HCT116 (cell line): ENCODE measurements at regions not wholly inside any gene's neighbourhood (a gene's known extent, or its start where the extent isn't known, plus 50 kb on each side); places are given as distances from the start of the nearest gene placed in this dataset.

Experiments used
- ATAC-seq: fragments of 200-7000 bp; cut with Tn5 transposase; 2 replicates; pipeline ENCODE4 v1.9.1; 2020; ENCODE audit warnings: mild to moderate bottlenecking, moderate library complexity
- BruUV-seq: library from RNA; stranded (reverse); fragments of 400-500 nt; replicated peaks from 2 replicates; lab custom pipeline; 2021; lab: Mats Ljungman, UMichigan
- CTCF ChIA-PET: fragments of 300-600 bp; sonication (Branson Sonifier 250); formaldehyde crosslinking; loops from one replicate; lab custom pipeline; 2021; ENCODE audit warnings: antibody characterized with exemption; lab: Charles Lee
- POLR2A ChIA-PET: fragments of 300-600, 350-600 bp; sonication (Branson Sonifier 250); formaldehyde crosslinking; loops from one replicate; lab custom pipeline; 2021; ENCODE audit warnings: antibody characterized with exemption; lab: Charles Lee
- RAD21 ChIA-PET, 2 experiments: fragments of 300-600 bp; sonication (Branson Sonifier 250); formaldehyde crosslinking; loops; one replicate each; lab custom pipeline; 2023; ENCODE audit warnings: low total read pairs in 2 of 2; ENCODE audit not compliant: uncharacterized antibody in 2 of 2, unreplicated experiment in 2 of 2, low non-redundant PET in 1 of 2; lab: Charles Lee
- DNase-seq: peaks from one replicate; pipeline ENCODE4 v3.0.0-alpha.2; 2010; ENCODE audit warnings: low read depth, low spot score
- H2AFZ ChIP-seq: fragments of 200-600 bp; shearing (Covaris generic), sonication (generic); 2 replicates; pipeline ENCODE4 v1.6.1; 2017; ENCODE audit warnings: low read depth, mixed run types, mixed read lengths, antibody characterized with exemption, low read length; ENCODE audit not compliant: poor library complexity, severe bottlenecking
- H3K27ac ChIP-seq: 2 replicates; pipeline ENCODE4 v1.5.1; 2012; ENCODE audit warnings: low read depth, low read length
- H3K27me3 ChIP-seq: fragments of 200-600 bp; sonication (generic); 2 replicates; pipeline ENCODE4 v1.6.1; 2016; ENCODE audit warnings: mixed run types, low read length, mixed read lengths; ENCODE audit not compliant: insufficient read depth
- H3K36me3 ChIP-seq, 2 experiments: fragments of 200-500 bp in 1 of 2; fragments of 200-600 bp in 1 of 2; sonication (Bioruptor generic) in 1 of 2; sonication (generic) in 1 of 2; 2 replicates each; pipeline versions ENCODE4 v1.5.1 to v1.6.1; 2014 to 2016; ENCODE audit warnings: low read length in 2 of 2, inconsistent platforms in 1 of 2, mixed read lengths in 1 of 2, mixed run types in 1 of 2; ENCODE audit not compliant: insufficient read depth in 2 of 2, control insufficient read depth in 1 of 2
- H3K4me1 ChIP-seq, 2 experiments: fragments of 200-600 bp in 1 of 2; sonication (generic) in 1 of 2; 2 replicates each; pipeline versions ENCODE4 v1.5.1 to v1.6.1; 2012 to 2017; ENCODE audit warnings: low read length in 2 of 2, inconsistent platforms in 1 of 2, mild to moderate bottlenecking in 1 of 2, mixed read lengths in 1 of 2, mixed run types in 1 of 2, moderate library complexity in 1 of 2; ENCODE audit not compliant: insufficient read depth in 2 of 2, control insufficient read depth in 1 of 2
- H3K4me2 ChIP-seq: fragments of 200-600 bp; sonication (generic); 2 replicates; pipeline ENCODE4 v1.6.1; 2017; ENCODE audit warnings: mixed run types, low read length, mixed read lengths
- H3K4me3 ChIP-seq, 2 experiments: fragments of 200-600 bp in 1 of 2; sonication (generic) in 1 of 2; replicated peaks in 1 of 2; 2 replicates each; pipeline ENCODE4 v1.5.1; 2011 to 2016; ENCODE audit warnings: low read length in 2 of 2, control low read depth in 1 of 2, low read depth in 1 of 2, mild to moderate bottlenecking in 1 of 2, mixed read lengths in 1 of 2, mixed run types in 1 of 2
- H3K79me2 ChIP-seq: fragments of 200-600 bp; sonication (generic); 2 replicates; pipeline ENCODE4 v1.6.1; 2017; ENCODE audit warnings: mild to moderate bottlenecking, mixed run types, low read length, moderate library complexity, mixed read lengths; ENCODE audit not compliant: insufficient read depth
- H3K9ac ChIP-seq: fragments of 200-600 bp; sonication (generic); 2 replicates; pipeline ENCODE4 v1.6.1; 2016; ENCODE audit warnings: low read length, mixed read lengths
- H3K9me2 ChIP-seq: fragments of 200-600 bp; sonication (generic), shearing (Covaris generic); 2 replicates; pipeline ENCODE4 v1.6.1; 2017; ENCODE audit warnings: mixed run types, mild to moderate bottlenecking, moderate library complexity; ENCODE audit not compliant: insufficient read depth
- H3K9me3 ChIP-seq, 2 experiments: fragments of 200-500 bp in 1 of 2; fragments of 200-600 bp in 1 of 2; sonication (Bioruptor generic) in 1 of 2; sonication (generic) in 1 of 2; 2 replicates each; pipeline ENCODE4 v1.6.1; 2014 to 2017; ENCODE audit warnings: low read length in 2 of 2, mixed read lengths in 2 of 2, inconsistent platforms in 1 of 2, low read depth in 1 of 2, mild to moderate bottlenecking in 1 of 2, mixed run types in 1 of 2, moderate library complexity in 1 of 2; ENCODE audit not compliant: control insufficient read depth in 1 of 2, insufficient read depth in 1 of 2
- H4K20me1 ChIP-seq: fragments of 200-600 bp; sonication (generic), shearing (Covaris generic); 2 replicates; pipeline ENCODE4 v1.6.1; 2017; ENCODE audit warnings: mixed run types, mild to moderate bottlenecking, moderate library complexity; ENCODE audit not compliant: insufficient read depth
- EGR1 ChIP-seq: IDR thresholded peaks from 2 replicates; pipeline ENCODE4 v1.6.1; 2012; ENCODE audit warnings: low read depth
- EZH2 ChIP-seq: fragments of 200-600 bp; sonication (generic); IDR thresholded peaks from 2 replicates; pipeline ENCODE4 v1.6.1; 2017; ENCODE audit warnings: antibody characterized with exemption, mixed run types
- POLR2A ChIP-seq: IDR thresholded peaks from 2 replicates; pipeline ENCODE4 v1.7.0; 2011; ENCODE audit warnings: borderline replicate concordance; ENCODE audit not compliant: insufficient read depth, insufficient read length; ENCODE audit errors: extremely low read depth
- RAD21 ChIP-seq: IDR thresholded peaks from 2 replicates; pipeline ENCODE4 v1.6.1; 2012; ENCODE audit warnings: low read depth, mild to moderate bottlenecking
- TCF7L2 ChIP-seq: IDR thresholded peaks from 2 replicates; pipeline ENCODE4 v1.7.0; 2011; ENCODE audit warnings: borderline replicate concordance, inconsistent platforms; ENCODE audit not compliant: insufficient read depth, insufficient read length; ENCODE audit errors: extremely low read depth
- ZFX ChIP-seq: fragments of 450-650 bp; IDR thresholded peaks from 2 replicates; pipeline ENCODE4 v1.6.1; 2017
- ZNF274 ChIP-seq: fragments of 200-500 bp; sonication (Bioruptor generic); IDR thresholded peaks from 2 replicates; pipeline ENCODE4 v1.6.1; 2014; ENCODE audit warnings: mild to moderate bottlenecking, low read depth, low read length, inconsistent platforms
- intact Hi-C: fragments of 100-400 bp; cut with micrococcal nuclease; formaldehyde crosslinking; loops from 2 replicates; pipeline ENCODE4 v1.10.0; 2022
- TF ChIP-seq, protein P1 (sequence below): IDR thresholded peaks from 2 replicates; pipeline ENCODE4 v1.6.1; 2011; ENCODE audit warnings: mild to moderate bottlenecking, low read length, moderate library complexity; ENCODE audit not compliant: insufficient replicate concordance; ENCODE audit errors: extremely low read depth
- TF ChIP-seq, protein P2 (sequence below): IDR thresholded peaks from 2 replicates; pipeline ENCODE4 v1.6.1; 2012; ENCODE audit warnings: low read depth

DNA sequence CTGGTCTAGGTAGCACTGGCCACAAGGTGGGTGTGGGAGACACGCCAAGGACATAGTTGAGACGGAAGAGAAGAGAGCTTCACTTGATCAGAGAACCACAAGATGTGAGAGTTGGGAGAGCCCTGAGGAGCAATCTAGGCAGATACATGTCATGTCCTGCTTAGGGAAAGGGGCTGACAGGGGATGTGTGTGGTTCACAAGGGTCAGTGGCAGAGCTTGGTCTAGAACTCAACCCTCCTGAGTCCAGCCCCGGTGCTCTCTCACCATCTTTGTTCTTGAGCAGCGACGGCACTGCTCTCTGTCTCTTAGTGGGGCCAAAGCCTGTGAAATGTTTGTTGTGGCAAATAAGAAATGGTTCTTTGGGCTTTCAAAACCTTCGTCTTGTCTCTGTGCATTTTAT lies 243.5 kb upstream of the ROPN1 start:
- no TSS peak for BruUV-seq
- Histone ChIP-seq H2AFZ (no peak overlapping the region), H3K4me3 (no peak overlapping the region), H3K4me2 (no peak overlapping the region), H3K9me2 (no peaks in the 10 kb centered on the region), H3K27me3 (peaks cover 77% of the 10 kb centered on the region), H3K79me2 (no peaks in the 10 kb centered on the region), H4K20me1 (no peaks in the 10 kb centered on the region), H3K27ac (no peak overlapping the region), H3K9me3 (no peaks in the 10 kb centered on the region), H3K36me3 (no peaks in the 10 kb centered on the region), H3K4me1 (no peaks in the 10 kb centered on the region), H3K9ac (no peak overlapping the region)
- intact Hi-C loops, result no loop called here
- ATAC-seq (no peak), DNase-seq (no peak)
- RAD21 ChIA-PET, result no interaction called here
- POLR2A ChIA-PET, result no interaction called here
- TF ChIP-seq ZFX, result no peak
- no peak for TF ChIP-seq EGR1
- no peak for TF ChIP-seq RAD21
- TF ChIP-seq, protein P1, sequence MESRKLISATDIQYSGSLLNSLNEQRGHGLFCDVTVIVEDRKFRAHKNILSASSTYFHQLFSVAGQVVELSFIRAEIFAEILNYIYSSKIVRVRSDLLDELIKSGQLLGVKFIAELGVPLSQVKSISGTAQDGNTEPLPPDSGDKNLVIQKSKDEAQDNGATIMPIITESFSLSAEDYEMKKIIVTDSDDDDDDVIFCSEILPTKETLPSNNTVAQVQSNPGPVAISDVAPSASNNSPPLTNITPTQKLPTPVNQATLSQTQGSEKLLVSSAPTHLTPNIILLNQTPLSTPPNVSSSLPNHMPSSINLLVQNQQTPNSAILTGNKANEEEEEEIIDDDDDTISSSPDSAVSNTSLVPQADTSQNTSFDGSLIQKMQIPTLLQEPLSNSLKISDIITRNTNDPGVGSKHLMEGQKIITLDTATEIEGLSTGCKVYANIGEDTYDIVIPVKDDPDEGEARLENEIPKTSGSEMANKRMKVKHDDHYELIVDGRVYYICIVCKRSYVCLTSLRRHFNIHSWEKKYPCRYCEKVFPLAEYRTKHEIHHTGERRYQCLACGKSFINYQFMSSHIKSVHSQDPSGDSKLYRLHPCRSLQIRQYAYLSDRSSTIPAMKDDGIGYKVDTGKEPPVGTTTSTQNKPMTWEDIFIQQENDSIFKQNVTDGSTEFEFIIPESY, result no peak
- no peak for TF ChIP-seq ZNF274
- no peak for TF ChIP-seq TCF7L2
- TF ChIP-seq, protein P2, sequence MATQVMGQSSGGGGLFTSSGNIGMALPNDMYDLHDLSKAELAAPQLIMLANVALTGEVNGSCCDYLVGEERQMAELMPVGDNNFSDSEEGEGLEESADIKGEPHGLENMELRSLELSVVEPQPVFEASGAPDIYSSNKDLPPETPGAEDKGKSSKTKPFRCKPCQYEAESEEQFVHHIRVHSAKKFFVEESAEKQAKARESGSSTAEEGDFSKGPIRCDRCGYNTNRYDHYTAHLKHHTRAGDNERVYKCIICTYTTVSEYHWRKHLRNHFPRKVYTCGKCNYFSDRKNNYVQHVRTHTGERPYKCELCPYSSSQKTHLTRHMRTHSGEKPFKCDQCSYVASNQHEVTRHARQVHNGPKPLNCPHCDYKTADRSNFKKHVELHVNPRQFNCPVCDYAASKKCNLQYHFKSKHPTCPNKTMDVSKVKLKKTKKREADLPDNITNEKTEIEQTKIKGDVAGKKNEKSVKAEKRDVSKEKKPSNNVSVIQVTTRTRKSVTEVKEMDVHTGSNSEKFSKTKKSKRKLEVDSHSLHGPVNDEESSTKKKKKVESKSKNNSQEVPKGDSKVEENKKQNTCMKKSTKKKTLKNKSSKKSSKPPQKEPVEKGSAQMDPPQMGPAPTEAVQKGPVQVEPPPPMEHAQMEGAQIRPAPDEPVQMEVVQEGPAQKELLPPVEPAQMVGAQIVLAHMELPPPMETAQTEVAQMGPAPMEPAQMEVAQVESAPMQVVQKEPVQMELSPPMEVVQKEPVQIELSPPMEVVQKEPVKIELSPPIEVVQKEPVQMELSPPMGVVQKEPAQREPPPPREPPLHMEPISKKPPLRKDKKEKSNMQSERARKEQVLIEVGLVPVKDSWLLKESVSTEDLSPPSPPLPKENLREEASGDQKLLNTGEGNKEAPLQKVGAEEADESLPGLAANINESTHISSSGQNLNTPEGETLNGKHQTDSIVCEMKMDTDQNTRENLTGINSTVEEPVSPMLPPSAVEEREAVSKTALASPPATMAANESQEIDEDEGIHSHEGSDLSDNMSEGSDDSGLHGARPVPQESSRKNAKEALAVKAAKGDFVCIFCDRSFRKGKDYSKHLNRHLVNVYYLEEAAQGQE, result no peak
- no peak for TF ChIP-seq POLR2A
- no peak for TF ChIP-seq EZH2
- CTCF ChIA-PET, result no interaction called here
